Epithelial cell of proximal tubule (primary cell): ENCODE measurements at regions not wholly inside any gene's neighbourhood (a gene's known extent, or its start where the extent isn't known, plus 50 kb on each side); places are given as distances from the start of the nearest gene placed in this dataset.

ENCODE experiments used
- DNase-seq: peaks from one replicate; pipeline ENCODE4 v3.0.0-alpha.2; 2011; ENCODE audit warnings: low read depth
- H3K4me3 ChIP-seq: 2 replicates; pipeline ENCODE4 v1.5.1; 2011; ENCODE audit warnings: low read depth, mild to moderate bottlenecking, low read length
- TF ChIP-seq, protein P1 (sequence below): conservative IDR thresholded peaks from 2 replicates; pipeline ENCODE4 v1.5.1; 2012; ENCODE audit warnings: low read depth, mild to moderate bottlenecking, low read length

DNA sequence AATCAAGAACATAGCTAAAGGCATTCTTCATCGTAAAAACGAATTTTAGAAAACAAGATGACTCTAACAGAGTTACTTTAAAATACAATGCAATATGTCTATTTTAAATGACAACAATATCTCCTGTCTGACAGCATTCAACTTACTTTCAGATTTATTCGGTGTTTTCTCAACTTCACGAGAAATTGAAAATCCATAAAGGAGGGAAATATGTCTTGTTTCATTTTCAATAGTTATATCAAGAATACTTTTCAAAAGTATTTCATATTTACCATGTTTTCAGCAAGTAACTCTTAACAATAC, 254.8 kb downstream of the DAD1 start:
- H3K4me3 ChIP-seq: no peak overlapping the region
- no peak for DNase-seq
- TF ChIP-seq, protein P1, sequence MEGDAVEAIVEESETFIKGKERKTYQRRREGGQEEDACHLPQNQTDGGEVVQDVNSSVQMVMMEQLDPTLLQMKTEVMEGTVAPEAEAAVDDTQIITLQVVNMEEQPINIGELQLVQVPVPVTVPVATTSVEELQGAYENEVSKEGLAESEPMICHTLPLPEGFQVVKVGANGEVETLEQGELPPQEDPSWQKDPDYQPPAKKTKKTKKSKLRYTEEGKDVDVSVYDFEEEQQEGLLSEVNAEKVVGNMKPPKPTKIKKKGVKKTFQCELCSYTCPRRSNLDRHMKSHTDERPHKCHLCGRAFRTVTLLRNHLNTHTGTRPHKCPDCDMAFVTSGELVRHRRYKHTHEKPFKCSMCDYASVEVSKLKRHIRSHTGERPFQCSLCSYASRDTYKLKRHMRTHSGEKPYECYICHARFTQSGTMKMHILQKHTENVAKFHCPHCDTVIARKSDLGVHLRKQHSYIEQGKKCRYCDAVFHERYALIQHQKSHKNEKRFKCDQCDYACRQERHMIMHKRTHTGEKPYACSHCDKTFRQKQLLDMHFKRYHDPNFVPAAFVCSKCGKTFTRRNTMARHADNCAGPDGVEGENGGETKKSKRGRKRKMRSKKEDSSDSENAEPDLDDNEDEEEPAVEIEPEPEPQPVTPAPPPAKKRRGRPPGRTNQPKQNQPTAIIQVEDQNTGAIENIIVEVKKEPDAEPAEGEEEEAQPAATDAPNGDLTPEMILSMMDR: no peak

DNA sequence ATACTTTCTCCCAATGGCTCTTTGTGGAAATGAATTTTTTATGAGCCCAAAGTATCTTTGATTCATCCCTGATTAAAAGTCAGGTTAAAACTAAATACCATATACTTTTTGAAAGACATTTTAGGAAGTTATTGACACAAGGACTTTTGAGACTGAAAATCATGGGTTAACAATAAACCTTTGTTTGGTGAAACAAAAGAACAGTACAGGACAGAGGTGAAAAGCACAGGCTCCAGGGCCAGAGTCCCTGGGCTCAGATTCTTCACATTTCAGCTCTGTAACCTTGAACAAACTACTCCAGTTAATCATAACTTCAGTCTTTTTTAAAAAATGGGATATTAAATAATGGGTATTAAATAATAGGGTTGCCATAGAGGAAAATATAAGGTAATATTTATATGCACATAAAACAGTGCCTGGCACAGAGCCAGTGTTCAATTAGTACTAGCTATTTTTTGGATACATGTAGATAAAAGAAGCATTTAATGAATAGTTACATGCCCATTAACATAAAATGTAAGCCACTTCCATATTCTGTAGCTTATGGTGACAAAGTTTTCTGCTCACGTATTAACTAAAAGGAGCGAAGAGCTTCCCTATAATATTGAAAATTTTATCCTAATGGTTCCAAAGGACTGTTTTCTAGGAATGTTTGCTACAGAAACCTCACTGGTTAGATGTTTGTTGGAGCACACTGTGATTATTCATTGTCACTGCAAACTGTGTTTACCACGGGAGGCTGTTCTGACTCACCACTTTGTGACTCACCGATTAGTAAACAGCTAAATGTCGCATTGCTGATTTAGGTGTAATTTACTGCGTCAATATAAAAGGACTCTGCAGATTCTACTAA, 255.4 kb downstream of the DAD1 start:
- DNase-seq: peak; percentile 78
- TF ChIP-seq, protein P1: no peak
- H3K4me3 ChIP-seq: no peak overlapping the region

DNA sequence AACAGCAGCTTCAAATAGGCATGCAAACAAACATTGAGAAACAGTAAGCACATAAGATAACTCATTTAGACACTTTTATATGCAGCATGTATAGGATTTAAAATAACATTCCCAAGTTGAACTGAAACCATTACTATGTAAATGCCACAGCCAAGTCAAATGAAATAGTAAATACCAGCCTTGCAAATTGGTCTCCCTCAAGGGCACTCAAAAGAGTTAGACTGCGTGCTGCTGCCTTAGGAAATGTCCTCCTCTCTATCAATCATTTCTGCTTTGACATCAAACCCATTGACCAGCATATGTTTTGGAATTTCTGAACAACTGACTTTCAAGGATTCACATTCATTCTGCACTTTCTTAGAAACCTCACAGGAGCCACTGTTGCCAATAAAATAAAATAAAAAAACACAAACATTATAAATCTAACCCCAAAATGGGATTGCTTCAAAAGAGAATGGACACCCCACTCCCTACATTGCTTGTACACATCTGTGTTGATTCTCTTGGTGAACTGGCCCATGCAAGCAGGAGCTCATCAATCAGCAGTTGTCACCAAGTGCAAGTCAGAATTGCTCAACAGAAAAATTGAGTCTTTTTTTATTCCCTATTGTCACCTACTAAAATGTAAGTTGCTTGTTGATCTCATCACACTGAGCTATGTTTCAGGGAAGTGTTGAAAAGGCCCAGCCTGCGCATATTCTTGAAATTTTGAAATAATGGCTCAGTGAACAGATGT, 256.2 kb downstream of the DAD1 start:
- DNase-seq: no peak
- TF ChIP-seq, protein P1: no peak
- no peak overlapping the region for H3K4me3 ChIP-seq

DNA sequence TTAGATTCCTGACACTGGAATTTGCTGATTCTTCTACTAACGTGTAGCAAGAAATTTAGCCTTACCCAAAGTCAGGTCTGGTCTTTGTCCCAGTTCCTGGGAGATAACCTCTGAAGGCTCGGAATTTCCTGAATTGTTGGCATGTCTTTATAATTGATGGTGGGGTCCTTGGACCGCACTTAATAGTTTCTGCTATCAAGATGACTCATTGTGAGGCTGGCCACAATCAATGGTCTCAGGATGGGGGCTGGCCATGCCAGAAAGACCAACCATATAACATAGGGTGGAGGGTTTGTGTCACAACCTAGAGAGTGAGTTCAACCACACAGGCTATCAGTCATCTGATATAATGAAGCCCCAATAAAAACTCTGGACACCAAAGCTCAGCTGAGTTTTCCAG, 259.7 kb downstream of the DAD1 start:
- no peak for DNase-seq
- TF ChIP-seq, protein P1: no peak
- no peak overlapping the region for H3K4me3 ChIP-seq

DNA sequence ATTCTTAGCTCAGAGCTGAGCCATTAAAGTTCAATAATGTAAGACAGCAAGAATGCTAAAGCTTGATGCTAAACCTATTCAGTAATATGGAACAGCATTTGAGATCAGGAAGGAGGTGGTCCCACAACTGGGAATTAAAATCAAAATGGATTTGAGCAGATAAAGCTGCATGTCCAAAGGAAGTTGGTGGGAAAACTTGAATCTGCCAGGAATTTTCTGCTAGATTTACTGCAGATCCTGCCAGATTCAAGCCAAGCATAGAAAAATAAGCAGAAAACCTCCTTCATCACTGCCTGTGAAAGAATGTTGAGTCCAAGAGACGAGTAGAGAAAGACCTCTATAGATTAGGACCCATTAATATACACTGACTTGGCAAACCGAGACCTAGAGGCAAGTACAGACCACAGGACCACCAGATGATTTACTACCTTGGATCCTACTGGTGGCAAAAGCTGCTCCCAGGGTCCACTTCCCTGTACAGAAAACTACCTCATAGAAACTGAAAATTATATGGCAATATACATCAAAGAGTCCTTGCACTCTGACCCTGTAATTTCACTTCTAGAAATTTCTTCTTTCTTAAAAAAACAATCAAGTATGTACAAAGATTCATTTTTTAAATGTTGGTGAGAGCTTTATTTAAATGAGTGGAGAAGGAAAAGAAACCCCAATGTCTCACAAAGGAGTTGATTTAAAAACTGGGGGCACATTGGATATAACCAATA, 263.2 kb downstream of the DAD1 start:
- no peak for DNase-seq
- TF ChIP-seq, protein P1: no peak
- H3K4me3 ChIP-seq: no peak overlapping the region

DNA sequence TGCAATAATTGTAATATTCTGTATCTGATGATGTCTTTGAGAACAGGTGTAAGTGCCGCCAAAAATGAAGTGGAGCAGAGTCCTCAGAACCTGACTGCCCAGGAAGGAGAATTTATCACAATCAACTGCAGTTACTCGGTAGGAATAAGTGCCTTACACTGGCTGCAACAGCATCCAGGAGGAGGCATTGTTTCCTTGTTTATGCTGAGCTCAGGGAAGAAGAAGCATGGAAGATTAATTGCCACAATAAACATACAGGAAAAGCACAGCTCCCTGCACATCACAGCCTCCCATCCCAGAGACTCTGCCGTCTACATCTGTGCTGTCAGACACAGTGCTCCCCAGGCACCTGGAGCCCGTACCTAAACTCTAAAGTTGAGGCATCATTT, 268.7 kb downstream of the DAD1 start:
- DNase-seq: no peak
- H3K4me3 ChIP-seq: no peak overlapping the region
- TF ChIP-seq, protein P1: peak; percentile 36
